ENCODE measurements at regions not wholly inside any gene's neighbourhood (a gene's known extent, or its start where the extent isn't known, plus 50 kb on each side); places are given as distances from the start of the nearest gene placed in this dataset.

- Histone ChIP-seq H3K9ac (ENCODE audit: low read length) (no peak overlapping the region), H3K27me3 (ENCODE audit: insufficient read depth, low read length) (no peaks in the 10 kb centered on the region), H3K9me3 (ENCODE audit: control insufficient read depth in 1 of 2, insufficient read depth in 1 of 2, low read depth in 1 of 2, low read length in 2 of 2) (no peaks in the 10 kb centered on the region; a peak in 1 of 4 replicates), H4K20me1 (ENCODE audit: insufficient read depth) (no peaks in the 10 kb centered on the region), H3K4me2 (ENCODE audit: low read length) (no peak overlapping the region), H3K4me3 (replicated peaks in 1 of 2; ENCODE audit: low read depth in 1 of 2, low read length in 2 of 2) (no peak overlapping the region), H3K27ac (ENCODE audit: low read depth, low read length) (no peak overlapping the region), H2AFZ (ENCODE audit: low read depth, low read length, poor library complexity, severe bottlenecking) (peak overlapping the region; percentile 87), H3K36me3 (ENCODE audit: control insufficient read depth in 1 of 2, insufficient read depth in 2 of 2, low read length in 2 of 2) (no peaks in the 10 kb centered on the region), H3K79me2 (ENCODE audit: insufficient read depth, low read length) (no peaks in the 10 kb centered on the region), H3K9me2 (ENCODE audit: insufficient read depth) (no peaks in the 10 kb centered on the region), H3K4me1 (ENCODE audit: control insufficient read depth in 1 of 2, insufficient read depth in 2 of 2, low read length in 2 of 2) (no peaks in the 10 kb centered on the region)
- ATAC-seq (peak; percentile 89), DNase-seq (ENCODE audit: low read depth, low spot score) (no peak)
- RAD21 ChIA-PET (ENCODE audit: low non-redundant PET in 1 of 2, low total read pairs in 2 of 2, uncharacterized antibody in 2 of 2, unreplicated experiment in 2 of 2), result no interaction called here
- TF ChIP-seq RAD21 (IDR thresholded peaks at IDR 0.05; ENCODE audit: low read depth) (peak; percentile 34; the same call in 1 of the 2 replicates), ELF1 (IDR thresholded peaks at IDR 0.05; ENCODE audit: borderline replicate concordance, low read depth) (no peak), MAX (IDR thresholded peaks at IDR 0.05) (peak; percentile 71), CTCF (IDR thresholded peaks at IDR 0.05 in 2 of 3, conservative IDR thresholded peaks at IDR 0.05 in 1 of 3; ENCODE audit: borderline replicate concordance in 1 of 3, insufficient read depth in 1 of 3, low read depth in 2 of 3, low read length in 2 of 3) (peak in 2 of 3 experiments; percentile 18 to 30; a peak in 2 of 6 replicates), CBX3 (IDR thresholded peaks at IDR 0.05; ENCODE audit: low read depth) (0 out of 2 replicates have a peak, but pooled peaks have one; percentile 54)
- intact Hi-C loops (cut with micrococcal nuclease), result no loop called here
- CTCF ChIA-PET, result interaction anchor here (0.5 kb wide), 1 partner anchor 30 kb away, joined by 3 read pairs; no protein-coding TSS in a partner anchor
- POLR2A ChIA-PET, result no interaction called here
- BruUV-seq (replicated peaks), result no TSS peak
Observed at GRCh38 chr7:121449329-121449728, 53.2 kb upstream of the FAM3C start.

- Histone ChIP-seq H3K9ac (ENCODE audit: low read length) (no peak overlapping the region), H3K4me2 (ENCODE audit: low read length) (no peak overlapping the region), H3K9me3 (ENCODE audit: control insufficient read depth in 1 of 2, insufficient read depth in 1 of 2, low read depth in 1 of 2, low read length in 2 of 2) (no peaks in the 10 kb centered on the region), H3K4me3 (replicated peaks in 1 of 2; ENCODE audit: low read depth in 1 of 2, low read length in 2 of 2) (no peak overlapping the region), H4K20me1 (ENCODE audit: insufficient read depth) (no peaks in the 10 kb centered on the region), H3K27me3 (ENCODE audit: insufficient read depth, low read length) (no peaks in the 10 kb centered on the region), H3K79me2 (ENCODE audit: insufficient read depth, low read length) (no peaks in the 10 kb centered on the region), H3K9me2 (ENCODE audit: insufficient read depth) (no peaks in the 10 kb centered on the region), H3K27ac (ENCODE audit: low read depth, low read length) (no peak overlapping the region), H2AFZ (ENCODE audit: low read depth, low read length, poor library complexity, severe bottlenecking) (no peak overlapping the region), H3K36me3 (ENCODE audit: control insufficient read depth in 1 of 2, insufficient read depth in 2 of 2, low read length in 2 of 2) (no peaks in the 10 kb centered on the region), H3K4me1 (ENCODE audit: control insufficient read depth in 1 of 2, insufficient read depth in 2 of 2, low read length in 2 of 2) (no peaks in the 10 kb centered on the region)
- intact Hi-C loops (cut with micrococcal nuclease), result no loop called here
- no TSS peak for BruUV-seq (replicated peaks)
- ChIA-PET CTCF (no interaction called here), POLR2A (no interaction called here), RAD21 (ENCODE audit: low non-redundant PET in 1 of 2, low total read pairs in 2 of 2, uncharacterized antibody in 2 of 2, unreplicated experiment in 2 of 2) (no interaction called here)
- TF ChIP-seq ELF1 (IDR thresholded peaks at IDR 0.05; ENCODE audit: borderline replicate concordance, low read depth) (no peak), ZFX (IDR thresholded peaks at IDR 0.05) (no peak)
- DNase-seq (ENCODE audit: low read depth, low spot score), result no peak
- no peak for ATAC-seq
Observed at GRCh38 chr7:121448429-121448828, 52.3 kb upstream of the FAM3C start.
